ENCODE measurements at regions not wholly inside any gene's neighbourhood (a gene's known extent, or its start where the extent isn't known, plus 50 kb on each side); places are given as distances from the start of the nearest gene placed in this dataset.

DNA sequence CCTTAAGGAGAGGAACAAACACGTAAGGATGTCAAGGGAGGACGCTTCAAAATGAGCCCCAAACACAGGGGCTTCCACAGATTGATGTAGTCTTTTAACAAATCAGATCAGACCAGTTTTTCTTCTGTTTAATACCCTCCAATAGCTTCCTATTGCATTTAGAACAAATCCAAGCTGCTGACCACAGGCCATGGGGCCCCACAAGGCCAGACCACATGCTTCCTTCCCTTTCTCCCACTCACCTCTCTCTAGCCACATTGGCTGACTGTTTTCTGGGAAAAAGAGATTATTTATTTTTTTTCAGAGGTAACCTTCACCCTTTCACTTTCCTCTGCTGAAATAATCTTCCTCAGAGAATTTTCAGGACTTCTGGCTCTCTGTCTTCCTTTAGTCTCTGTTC, 380.6 kb downstream of the SIPA1L2 start:
- TF ChIP-seq, protein P1, sequence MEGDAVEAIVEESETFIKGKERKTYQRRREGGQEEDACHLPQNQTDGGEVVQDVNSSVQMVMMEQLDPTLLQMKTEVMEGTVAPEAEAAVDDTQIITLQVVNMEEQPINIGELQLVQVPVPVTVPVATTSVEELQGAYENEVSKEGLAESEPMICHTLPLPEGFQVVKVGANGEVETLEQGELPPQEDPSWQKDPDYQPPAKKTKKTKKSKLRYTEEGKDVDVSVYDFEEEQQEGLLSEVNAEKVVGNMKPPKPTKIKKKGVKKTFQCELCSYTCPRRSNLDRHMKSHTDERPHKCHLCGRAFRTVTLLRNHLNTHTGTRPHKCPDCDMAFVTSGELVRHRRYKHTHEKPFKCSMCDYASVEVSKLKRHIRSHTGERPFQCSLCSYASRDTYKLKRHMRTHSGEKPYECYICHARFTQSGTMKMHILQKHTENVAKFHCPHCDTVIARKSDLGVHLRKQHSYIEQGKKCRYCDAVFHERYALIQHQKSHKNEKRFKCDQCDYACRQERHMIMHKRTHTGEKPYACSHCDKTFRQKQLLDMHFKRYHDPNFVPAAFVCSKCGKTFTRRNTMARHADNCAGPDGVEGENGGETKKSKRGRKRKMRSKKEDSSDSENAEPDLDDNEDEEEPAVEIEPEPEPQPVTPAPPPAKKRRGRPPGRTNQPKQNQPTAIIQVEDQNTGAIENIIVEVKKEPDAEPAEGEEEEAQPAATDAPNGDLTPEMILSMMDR (IDR thresholded peaks at IDR 0.05; ENCODE audit: low read depth, low read length) = no peak
- no peak for DNase-seq (ENCODE audit: low read depth in 2 of 2)
- no peak overlapping the region for H3K4me3 ChIP-seq (replicated peaks in 1 of 2; ENCODE audit: low read depth in 2 of 2, low read length in 2 of 2)

DNA sequence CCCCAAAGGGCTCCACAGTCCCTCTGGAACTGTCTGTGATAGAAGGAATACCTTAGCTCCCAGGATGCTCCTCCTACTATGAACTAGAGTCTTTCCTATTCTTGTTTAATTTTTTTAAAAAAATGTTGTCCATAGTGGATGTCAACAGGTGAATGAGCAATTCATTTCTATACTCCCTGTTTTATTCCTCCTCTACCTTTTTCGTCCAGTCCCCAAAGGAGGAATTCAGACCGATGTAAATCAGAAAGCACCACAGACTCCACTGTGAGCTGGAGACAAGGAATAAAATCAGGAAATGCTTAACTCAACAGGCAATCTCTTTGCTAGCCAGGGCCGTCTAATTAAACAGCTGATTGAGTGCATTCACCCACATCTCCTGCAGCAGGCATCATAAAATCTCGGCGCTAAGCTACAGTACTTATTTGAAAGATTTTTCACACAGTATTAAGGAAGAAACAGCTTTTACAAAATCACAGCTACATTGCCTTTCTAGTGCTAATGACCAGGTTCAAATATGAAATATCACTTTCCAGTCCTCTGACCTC, 381.6 kb downstream of the SIPA1L2 start:
- no peak for DNase-seq (ENCODE audit: low read depth in 2 of 2)
- H3K4me3 ChIP-seq (replicated peaks in 1 of 2; ENCODE audit: low read depth in 2 of 2, low read length in 2 of 2) = no peak overlapping the region
- TF ChIP-seq, protein P1 (IDR thresholded peaks at IDR 0.05; ENCODE audit: low read depth, low read length) = no peak

DNA sequence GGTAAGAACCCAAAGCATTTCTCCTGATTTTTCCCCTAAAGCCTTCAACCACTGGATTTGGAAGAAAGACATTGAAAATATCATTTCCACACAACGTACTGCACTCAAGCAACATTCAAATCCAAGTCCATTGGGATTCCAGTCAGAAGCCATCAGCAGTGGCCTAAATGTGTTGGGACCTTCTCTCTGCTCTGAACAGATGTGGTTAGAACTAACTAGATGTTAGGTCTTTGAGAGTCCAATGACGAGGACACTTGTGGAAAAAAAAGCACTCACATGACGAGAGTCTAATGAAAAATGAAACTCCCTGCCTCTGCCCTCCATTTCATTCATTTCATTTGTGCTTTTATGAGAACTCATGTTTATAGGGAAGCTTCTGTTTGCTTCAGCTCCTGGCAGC, 382.3 kb downstream of the SIPA1L2 start:
- DNase-seq (ENCODE audit: low read depth in 2 of 2) = no peak

DNA sequence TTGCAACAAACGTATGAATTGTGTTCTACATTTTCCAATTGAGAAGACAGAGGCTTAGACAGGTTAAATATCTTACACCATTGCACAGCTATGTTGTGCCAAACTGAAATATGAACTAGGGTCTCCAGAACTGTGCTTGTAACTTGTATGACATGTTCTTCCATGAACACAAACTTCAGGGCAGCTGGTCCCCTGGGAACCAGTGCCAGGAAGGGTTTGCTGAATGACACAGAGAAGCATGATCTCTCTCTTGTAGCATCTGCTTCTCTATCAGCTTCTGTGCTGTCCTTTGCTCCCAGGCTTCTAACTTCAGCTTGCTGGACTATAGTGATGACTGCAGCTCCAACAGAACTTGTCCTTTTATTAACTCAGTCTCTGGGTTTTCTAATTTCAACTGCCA, 385.5 kb downstream of the SIPA1L2 start:
- no peak overlapping the region for H3K4me3 ChIP-seq (replicated peaks in 1 of 2; ENCODE audit: low read depth in 2 of 2, low read length in 2 of 2)
- no peak for DNase-seq (ENCODE audit: low read depth in 2 of 2)
- TF ChIP-seq, protein P1 (IDR thresholded peaks at IDR 0.05; ENCODE audit: low read depth, low read length) = no peak

More for the DNA sequence above, 382.3 kb downstream of the SIPA1L2 start:
- H3K4me3 ChIP-seq (replicated peaks in 1 of 2; ENCODE audit: low read depth in 2 of 2, low read length in 2 of 2) = no peak overlapping the region
- TF ChIP-seq, protein P1 (IDR thresholded peaks at IDR 0.05; ENCODE audit: low read depth, low read length) = no peak

DNA sequence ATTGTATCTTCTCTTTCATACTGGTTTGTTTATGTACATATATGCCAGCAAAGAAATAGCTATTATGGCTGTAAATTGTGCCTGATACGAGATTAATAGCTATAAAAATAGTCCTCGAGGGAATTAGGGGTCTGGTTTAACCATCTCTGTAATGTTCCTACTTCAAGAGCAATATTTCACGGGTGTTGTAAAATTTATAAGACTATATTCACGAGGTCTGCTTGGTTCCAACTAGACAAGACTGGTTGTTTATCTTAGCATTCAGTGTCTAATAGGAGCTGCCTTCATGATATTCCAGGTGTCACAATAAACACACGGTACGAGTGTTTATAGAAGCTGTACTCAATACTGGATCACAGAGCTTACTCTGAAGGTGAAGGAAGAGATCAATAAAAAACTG, 389.9 kb downstream of the SIPA1L2 start:
- no peak overlapping the region for H3K4me3 ChIP-seq (replicated peaks in 1 of 2; ENCODE audit: low read depth in 2 of 2, low read length in 2 of 2)
- TF ChIP-seq, protein P1 (IDR thresholded peaks at IDR 0.05; ENCODE audit: low read depth, low read length) = no peak
- DNase-seq (ENCODE audit: low read depth in 2 of 2) = no peak

DNA sequence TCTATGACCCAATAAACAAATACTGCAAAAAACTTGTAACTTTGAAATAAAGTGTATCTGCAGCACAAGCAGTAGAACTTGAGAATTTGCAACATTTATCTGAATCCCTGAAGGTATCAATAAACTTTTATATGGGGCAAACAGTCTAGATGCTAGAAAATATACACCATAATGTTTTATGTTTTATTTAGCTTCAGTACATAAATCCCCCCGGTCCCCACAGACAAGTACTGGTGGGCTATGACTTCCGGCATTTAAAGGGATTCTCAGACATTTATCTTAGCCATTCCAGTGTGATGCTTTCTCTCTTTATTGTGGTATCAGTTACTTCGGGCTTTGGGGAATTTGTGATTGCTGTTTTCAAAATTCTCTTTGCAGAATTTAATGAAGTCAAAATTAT, 390.4 kb downstream of the SIPA1L2 start:
- no peak for DNase-seq (ENCODE audit: low read depth in 2 of 2)
- TF ChIP-seq, protein P1 (IDR thresholded peaks at IDR 0.05; ENCODE audit: low read depth, low read length) = no peak
- no peak overlapping the region for H3K4me3 ChIP-seq (replicated peaks in 1 of 2; ENCODE audit: low read depth in 2 of 2, low read length in 2 of 2)

DNA sequence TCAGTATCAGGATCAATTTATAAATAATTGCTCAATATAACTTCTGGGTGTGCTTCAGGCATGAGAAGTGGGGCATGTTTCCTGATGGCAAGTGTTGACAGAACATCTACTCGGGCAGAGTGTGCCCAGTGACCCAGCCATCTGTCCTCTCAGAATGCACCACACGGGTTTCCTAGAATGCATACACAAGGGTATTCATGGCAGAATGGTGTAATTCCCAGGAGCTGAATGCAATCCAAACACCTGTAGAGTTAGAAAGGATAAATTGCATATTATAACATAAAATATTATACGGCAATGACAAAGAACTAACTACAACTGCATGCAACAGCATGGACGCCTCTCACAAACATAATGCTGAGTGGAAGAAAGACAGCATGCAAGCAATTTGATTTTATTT, 391.9 kb downstream of the SIPA1L2 start:
- TF ChIP-seq, protein P1 (IDR thresholded peaks at IDR 0.05; ENCODE audit: low read depth, low read length) = no peak
- H3K4me3 ChIP-seq (replicated peaks in 1 of 2; ENCODE audit: low read depth in 2 of 2, low read length in 2 of 2) = no peak overlapping the region
- DNase-seq (ENCODE audit: low read depth in 2 of 2) = no peak

Data from cardiac fibroblast (primary cell).